IMR-90 (cell line): ENCODE measurements at regions not wholly inside any gene's neighbourhood (a gene's known extent, or its start where the extent isn't known, plus 50 kb on each side); places are given as distances from the start of the nearest gene placed in this dataset.
A peak's percentile ranks its signal among the peaks of the same experiment; 100 is the strongest.

ENCODE experiments used
- ATAC-seq: fragments of 200-7000 bp; cut with Tn5 transposase; 2 replicates; pipeline ENCODE4 v1.9.1; 2020; ENCODE audit warnings: low read depth, mild to moderate bottlenecking, moderate library complexity
- BruUV-seq: library from RNA; stranded (reverse); fragments of 400-500 nt; replicated peaks from 2 replicates; lab custom pipeline; 2021; lab: Mats Ljungman, UMichigan
- CTCF ChIA-PET: fragments of 300-600 bp; formaldehyde crosslinking; extraction: SDS; loops from one replicate; lab custom pipeline; 2021; ENCODE audit warnings: antibody characterized with exemption; lab: Yijun Ruan, JAX
- POLR2A ChIA-PET: fragments of 300-600 bp; sonication (Branson Sonifier 250); formaldehyde crosslinking; loops from one replicate; lab custom pipeline; 2022; ENCODE audit warnings: antibody characterized with exemption; ENCODE audit not compliant: unreplicated experiment; lab: Charles Lee
- DNase-seq: peaks from one replicate; pipeline ENCODE4 v3.0.0; 2013
- H2AFZ ChIP-seq: replicated peaks from 2 replicates; pipeline ENCODE3; 2013; ENCODE audit warnings: low read length, mild to moderate bottlenecking; ENCODE audit not compliant: poor library complexity
- H2AK5ac ChIP-seq: 2 replicates; pipeline ENCODE4 v1.6.1; 2013; ENCODE audit warnings: low read depth, low read length, inconsistent platforms
- H2AK9ac ChIP-seq: replicated peaks from 2 replicates; pipeline ENCODE3; 2013; ENCODE audit warnings: mild to moderate bottlenecking, low read depth, low read length, moderate library complexity; ENCODE audit not compliant: poor library complexity
- H2BK120ac ChIP-seq: 2 replicates; pipeline ENCODE4 v1.6.1; 2013; ENCODE audit warnings: low read depth, low read length, inconsistent platforms
- H2BK15ac ChIP-seq: 3 replicates; pipeline ENCODE4 v1.6.1; 2013; ENCODE audit warnings: low read depth, low read length, inconsistent platforms
- H2BK20ac ChIP-seq: 2 replicates; pipeline ENCODE4 v1.6.1; 2013; ENCODE audit warnings: low read depth, mild to moderate bottlenecking, inconsistent platforms, low read length, moderate library complexity
- H2BK5ac ChIP-seq: 2 replicates; pipeline ENCODE4 v1.6.1; 2013; ENCODE audit warnings: mild to moderate bottlenecking, low read depth, low read length, inconsistent platforms; ENCODE audit not compliant: poor library complexity, severe bottlenecking
- H3K14ac ChIP-seq: replicated peaks from 2 replicates; pipeline ENCODE4 v1.6.1; 2013; ENCODE audit warnings: low read depth, low read length, inconsistent platforms
- H3K18ac ChIP-seq: 2 replicates; pipeline ENCODE4 v1.6.1; 2013; ENCODE audit warnings: low read depth, low read length, control low read depth
- H3K23ac ChIP-seq: 2 replicates; pipeline ENCODE4 v1.6.1; 2013; ENCODE audit warnings: low read depth, low read length, inconsistent platforms
- H3K27ac ChIP-seq: 2 replicates; pipeline ENCODE4 v1.5.1; 2013; ENCODE audit warnings: mild to moderate bottlenecking, control low read depth, low read length; ENCODE audit not compliant: insufficient read depth
- H3K27me3 ChIP-seq: 2 replicates; pipeline ENCODE4 v1.6.1; 2013; ENCODE audit warnings: low read length; ENCODE audit not compliant: control insufficient read depth, insufficient read depth
- H3K36me3 ChIP-seq: 2 replicates; pipeline ENCODE4 v1.6.1; 2013; ENCODE audit warnings: low read length, mixed read lengths; ENCODE audit not compliant: control insufficient read depth, insufficient read depth
- H3K4ac ChIP-seq: 2 replicates; pipeline ENCODE4 v1.6.1; 2013; ENCODE audit warnings: low read depth, low read length, inconsistent platforms
- H3K4me1 ChIP-seq: 2 replicates; pipeline ENCODE4 v1.6.1; 2013; ENCODE audit warnings: low read length, mixed read lengths; ENCODE audit not compliant: control insufficient read depth, insufficient read depth
- H3K4me2 ChIP-seq: 2 replicates; pipeline ENCODE4 v1.6.1; 2013; ENCODE audit warnings: low read depth, mild to moderate bottlenecking, control low read depth, low read length, moderate library complexity
- H3K4me3 ChIP-seq: 2 replicates; pipeline ENCODE4 v1.5.1; 2013; ENCODE audit warnings: low read depth, mild to moderate bottlenecking, control low read depth, low read length, moderate library complexity; ENCODE audit not compliant: insufficient read depth
- H3K56ac ChIP-seq: 2 replicates; pipeline ENCODE4 v1.6.1; 2013; ENCODE audit warnings: low read length, inconsistent platforms; ENCODE audit not compliant: insufficient read depth; ENCODE audit errors: extremely low read depth
- H3K79me1 ChIP-seq, 2 experiments: 2 replicates each; pipeline ENCODE4 v1.6.1; 2013; ENCODE audit warnings: low read length in 2 of 2, inconsistent platforms in 1 of 2, low read depth in 1 of 2
- H3K9ac ChIP-seq: 2 replicates; pipeline ENCODE4 v1.6.1; 2013; ENCODE audit warnings: low read depth, low read length, control low read depth
- H3K9me1 ChIP-seq: 2 replicates; pipeline ENCODE4 v1.6.1; 2013; ENCODE audit warnings: low read length, inconsistent platforms; ENCODE audit not compliant: insufficient read depth
- H3K9me3 ChIP-seq: 2 replicates; pipeline ENCODE4 v1.6.1; 2013; ENCODE audit warnings: low read length; ENCODE audit not compliant: control insufficient read depth, insufficient read depth
- H4K20me1 ChIP-seq: 2 replicates; pipeline ENCODE4 v1.6.1; 2013; ENCODE audit warnings: low read length, inconsistent platforms; ENCODE audit not compliant: insufficient read depth
- H4K5ac ChIP-seq: 2 replicates; pipeline ENCODE4 v1.6.1; 2013; ENCODE audit warnings: mild to moderate bottlenecking, low read depth, low read length, control low read depth
- H4K8ac ChIP-seq, 2 experiments: 2 replicates each; pipeline ENCODE4 v1.6.1; 2013; ENCODE audit warnings: low read depth in 2 of 2, low read length in 2 of 2, control low read depth in 1 of 2, inconsistent platforms in 1 of 2
- H4K91ac ChIP-seq: 2 replicates; pipeline ENCODE4 v1.6.1; 2013; ENCODE audit warnings: low read depth, low read length, inconsistent platforms; ENCODE audit not compliant: insufficient read depth
- CEBPB ChIP-seq: IDR thresholded peaks from 2 replicates; pipeline ENCODE4 v1.6.1; 2012; ENCODE audit warnings: low read depth, low read length, improper control_type of control experiment
- FOS ChIP-seq: fragments of 150-350 bp; IDR thresholded peaks from 2 replicates; pipeline ENCODE4 v1.6.1; 2016; ENCODE audit warnings: low read depth, low read length
- MAFK ChIP-seq: IDR thresholded peaks from 2 replicates; pipeline ENCODE4 v1.6.1; 2012; ENCODE audit warnings: low read depth, low read length, improper control_type of control experiment
- MAZ ChIP-seq: IDR thresholded peaks from 2 replicates; pipeline ENCODE4 v1.6.1; 2012; ENCODE audit warnings: low read depth, mild to moderate bottlenecking, low read length, improper control_type of control experiment, moderate library complexity, borderline replicate concordance
- MXI1 ChIP-seq: IDR thresholded peaks from 2 replicates; pipeline ENCODE4 v1.6.1; 2012; ENCODE audit warnings: low read depth, mild to moderate bottlenecking, low read length, moderate library complexity, borderline replicate concordance
- NFE2L2 ChIP-seq: fragments of 150-350 bp; IDR thresholded peaks from 2 replicates; pipeline ENCODE4 v1.6.1; 2016; ENCODE audit warnings: low read depth, mild to moderate bottlenecking, low read length
- POLR2A ChIP-seq: IDR thresholded peaks from 2 replicates; pipeline ENCODE4 v1.6.1; 2012; ENCODE audit warnings: mild to moderate bottlenecking, low read depth, low read length
- RAD21 ChIP-seq: IDR thresholded peaks from 2 replicates; pipeline ENCODE4 v1.6.1; 2012; ENCODE audit warnings: low read length, improper control_type of control experiment
- RCOR1 ChIP-seq: IDR thresholded peaks from 2 replicates; pipeline ENCODE4 v1.6.1; 2012; ENCODE audit warnings: mild to moderate bottlenecking, low read length, improper control_type of control experiment; ENCODE audit not compliant: insufficient replicate concordance
- RFX5 ChIP-seq: IDR thresholded peaks from 2 replicates; pipeline ENCODE4 v1.8.0; 2012; ENCODE audit warnings: low read depth, mild to moderate bottlenecking, low read length, moderate library complexity
- SMC3 ChIP-seq: fragments of 150-350 bp; IDR thresholded peaks from 2 replicates; pipeline ENCODE4 v1.6.1; 2016; ENCODE audit warnings: low read depth, mild to moderate bottlenecking, antibody characterized with exemption, low read length, moderate library complexity
- WGBS, 2 experiments: methylation state at CpG; one replicate each; pipeline versions ENCODE4 v1.1.5 to v1.1.7; 2013; ENCODE audit warnings: missing lambda C conversion rate in 2 of 2; ENCODE audit not compliant: insufficient read length in 1 of 2; ENCODE audit errors: extremely low coverage in 2 of 2; 5-methylcytosine and 5-hydroxymethylcytosine counted together
- dilution Hi-C: fragments of 300-500 bp; cut with HindIII; formaldehyde crosslinking; loops from one replicate; pipeline ENCODE4 v1.14.3; 2018; ENCODE audit warnings: low sequenced_read_pairs; ENCODE audit not compliant: unreplicated experiment
- in situ Hi-C: fragments of 300-500 bp; cut with MboI; formaldehyde crosslinking; loops from 3 replicates; pipeline ENCODE4 v1.14.3; 2019; ENCODE audit warnings: low sequenced_read_pairs, inconsistent platforms, mixed read lengths
- intact Hi-C: fragments of 100-400 bp; cut with micrococcal nuclease; formaldehyde crosslinking; loops from 2 replicates; pipeline ENCODE4 v1.10.0; 2022
- TF ChIP-seq, protein P1 (sequence below): conservative IDR thresholded peaks from 2 replicates; pipeline ENCODE4 v1.5.1; 2012; ENCODE audit warnings: mild to moderate bottlenecking, low read depth, low read length, improper control_type of control experiment
- TF ChIP-seq, protein P2 (sequence below): fragments of 150-350 bp; IDR thresholded peaks from 2 replicates; pipeline ENCODE4 v1.6.1; 2017; ENCODE audit warnings: mild to moderate bottlenecking, antibody characterized with exemption, low read length, low read depth
- TF ChIP-seq, protein P3 (sequence below): fragments of 150-350 bp; IDR thresholded peaks from 2 replicates; pipeline ENCODE4 v1.6.1; 2016; ENCODE audit warnings: low read depth, mild to moderate bottlenecking, low read length, moderate library complexity, borderline replicate concordance

DNA sequence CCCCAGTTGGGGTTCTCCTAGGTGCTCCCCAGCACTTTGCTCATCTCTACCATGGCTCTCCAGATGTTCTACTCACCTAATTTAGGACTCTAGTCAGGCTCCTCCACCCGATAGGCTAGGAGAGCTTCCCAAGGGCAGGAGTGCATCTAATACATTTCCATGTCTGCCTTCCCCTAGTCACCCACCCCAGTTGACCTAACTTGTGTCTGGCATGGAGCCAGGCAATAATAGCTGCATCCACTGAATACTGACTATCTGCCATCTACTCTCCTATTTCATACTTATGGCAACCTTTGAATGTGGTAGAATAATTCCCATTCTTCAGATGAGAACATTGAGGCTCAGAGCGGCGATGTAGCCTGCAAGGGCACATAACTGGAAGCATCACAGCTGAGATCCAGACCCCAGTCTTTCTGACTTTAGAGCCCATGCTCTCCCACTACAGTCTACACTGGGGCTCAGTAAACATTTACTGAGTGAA lies 71.8 kb upstream of the YWHAQ start:
- Histone ChIP-seq H4K5ac (no peak overlapping the region), H4K20me1 (peaks cover 3% of the 10 kb centered on the region; the same call in 1 of the 2 replicates), H3K4me1 (peaks cover 15% of the 10 kb centered on the region), H2AFZ (peak overlapping the region; percentile 74), H3K9me1 (peaks cover 20% of the 10 kb centered on the region), H2BK20ac (peak overlapping the region; percentile 5; the same call in 1 of the 2 replicates), H2BK15ac (peak overlapping the region; percentile 63; the same call in 1 of the 3 replicates), H3K9ac (no peak overlapping the region), H4K91ac (0 out of 2 replicates have a peak overlapping the region, but pooled peaks have one; percentile 39), H3K4ac (peak overlapping the region; percentile 33), H3K23ac (no peak overlapping the region), H3K36me3 (no peaks in the 10 kb centered on the region), H3K14ac (peak overlapping the region; percentile 52; the same call in 1 of the 2 replicates), H2AK9ac (peak overlapping the region; percentile 47), H3K56ac (no peak overlapping the region), H2BK5ac (no peak overlapping the region), H4K8ac (no peak overlapping the region; a peak in 1 of 4 replicates), H3K9me3 (no peaks in the 10 kb centered on the region), H2AK5ac (peak overlapping the region; percentile 77), H2BK120ac (peak overlapping the region; percentile 12; the same call in 1 of the 2 replicates), H3K4me3 (no peak overlapping the region), H3K4me2 (no peak overlapping the region; the same call in 1 of the 2 replicates), H3K79me1 (0 out of 4 replicates have a peak, but pooled peaks cover 0 to 3% of the 10 kb centered on the region in 2 experiments), H3K27ac (no peak overlapping the region), H3K27me3 (no peaks in the 10 kb centered on the region), H3K18ac (no peak overlapping the region)
- ATAC-seq (no peak), DNase-seq (no peak)
- ChIA-PET POLR2A (interaction anchor here (1.0 kb wide), 1 partner anchor 72 kb away, joined by 3 read pairs; the partner anchor contains the start of gene YWHAQ), CTCF (no interaction called here)
- dilution Hi-C loops (no loop called here), intact Hi-C loops (no loop called here), in situ Hi-C loops (no loop called here)
- no peak for TF ChIP-seq SMC3
- no peak for TF ChIP-seq RFX5
- TF ChIP-seq, protein P1, sequence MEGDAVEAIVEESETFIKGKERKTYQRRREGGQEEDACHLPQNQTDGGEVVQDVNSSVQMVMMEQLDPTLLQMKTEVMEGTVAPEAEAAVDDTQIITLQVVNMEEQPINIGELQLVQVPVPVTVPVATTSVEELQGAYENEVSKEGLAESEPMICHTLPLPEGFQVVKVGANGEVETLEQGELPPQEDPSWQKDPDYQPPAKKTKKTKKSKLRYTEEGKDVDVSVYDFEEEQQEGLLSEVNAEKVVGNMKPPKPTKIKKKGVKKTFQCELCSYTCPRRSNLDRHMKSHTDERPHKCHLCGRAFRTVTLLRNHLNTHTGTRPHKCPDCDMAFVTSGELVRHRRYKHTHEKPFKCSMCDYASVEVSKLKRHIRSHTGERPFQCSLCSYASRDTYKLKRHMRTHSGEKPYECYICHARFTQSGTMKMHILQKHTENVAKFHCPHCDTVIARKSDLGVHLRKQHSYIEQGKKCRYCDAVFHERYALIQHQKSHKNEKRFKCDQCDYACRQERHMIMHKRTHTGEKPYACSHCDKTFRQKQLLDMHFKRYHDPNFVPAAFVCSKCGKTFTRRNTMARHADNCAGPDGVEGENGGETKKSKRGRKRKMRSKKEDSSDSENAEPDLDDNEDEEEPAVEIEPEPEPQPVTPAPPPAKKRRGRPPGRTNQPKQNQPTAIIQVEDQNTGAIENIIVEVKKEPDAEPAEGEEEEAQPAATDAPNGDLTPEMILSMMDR = no peak
- TF ChIP-seq MAZ = no peak
- TF ChIP-seq MAFK = no peak
- no peak for TF ChIP-seq RCOR1
- TF ChIP-seq, protein P2, sequence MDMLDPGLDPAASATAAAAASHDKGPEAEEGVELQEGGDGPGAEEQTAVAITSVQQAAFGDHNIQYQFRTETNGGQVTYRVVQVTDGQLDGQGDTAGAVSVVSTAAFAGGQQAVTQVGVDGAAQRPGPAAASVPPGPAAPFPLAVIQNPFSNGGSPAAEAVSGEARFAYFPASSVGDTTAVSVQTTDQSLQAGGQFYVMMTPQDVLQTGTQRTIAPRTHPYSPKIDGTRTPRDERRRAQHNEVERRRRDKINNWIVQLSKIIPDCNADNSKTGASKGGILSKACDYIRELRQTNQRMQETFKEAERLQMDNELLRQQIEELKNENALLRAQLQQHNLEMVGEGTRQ = no peak
- no peak for TF ChIP-seq RAD21
- no peak for TF ChIP-seq NFE2L2
- TF ChIP-seq POLR2A = no peak
- TF ChIP-seq CEBPB = no peak
- TF ChIP-seq FOS = no peak
- TF ChIP-seq, protein P3, sequence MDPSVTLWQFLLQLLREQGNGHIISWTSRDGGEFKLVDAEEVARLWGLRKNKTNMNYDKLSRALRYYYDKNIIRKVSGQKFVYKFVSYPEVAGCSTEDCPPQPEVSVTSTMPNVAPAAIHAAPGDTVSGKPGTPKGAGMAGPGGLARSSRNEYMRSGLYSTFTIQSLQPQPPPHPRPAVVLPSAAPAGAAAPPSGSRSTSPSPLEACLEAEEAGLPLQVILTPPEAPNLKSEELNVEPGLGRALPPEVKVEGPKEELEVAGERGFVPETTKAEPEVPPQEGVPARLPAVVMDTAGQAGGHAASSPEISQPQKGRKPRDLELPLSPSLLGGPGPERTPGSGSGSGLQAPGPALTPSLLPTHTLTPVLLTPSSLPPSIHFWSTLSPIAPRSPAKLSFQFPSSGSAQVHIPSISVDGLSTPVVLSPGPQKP = no peak
- TF ChIP-seq MXI1 = no peak
- BruUV-seq = no TSS peak
- WGBS, 2 experiments = 80% methylated on average over 1 of the region's 3 CpGs; no CpG with 5 or more reads in 1 of the 2 experiments
